GM18505 (cell line): ENCODE measurements at regions not wholly inside any gene's neighbourhood (a gene's known extent, or its start where the extent isn't known, plus 50 kb on each side); places are given as distances from the start of the nearest gene placed in this dataset.

Source experiments
- ATAC-seq: cut with Tn5 transposase; IDR thresholded peaks from one replicate; pipeline ENCODE4 v1.9.1; 2021; ENCODE audit not compliant: unreplicated experiment
- POLR2A ChIP-seq: IDR thresholded peaks from 4 replicates; pipeline ENCODE4 v1.6.1; 2011; ENCODE audit warnings: borderline replicate concordance; ENCODE audit not compliant: insufficient read depth, insufficient read length; ENCODE audit errors: extremely low read depth

DNA sequence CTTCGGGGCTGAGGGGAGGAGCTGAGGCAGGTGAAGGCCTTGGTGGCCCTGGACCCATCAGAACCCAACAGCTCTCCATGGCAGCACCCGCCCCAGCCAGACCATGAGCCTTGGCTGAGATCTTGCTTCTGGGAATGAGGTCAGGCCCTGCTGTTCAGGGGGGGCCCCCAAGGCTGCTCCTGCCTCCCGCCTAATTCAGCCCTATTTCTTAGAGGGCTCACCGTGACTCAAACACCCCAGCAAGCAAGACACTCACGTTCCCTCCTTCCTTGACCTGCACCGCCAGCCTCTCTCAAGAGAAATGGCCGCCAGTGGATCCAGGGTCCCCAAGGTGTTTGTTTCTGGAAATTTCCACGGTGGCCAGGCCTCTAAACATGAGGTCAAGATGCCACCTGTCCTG lies 61.4 kb upstream of the PPP1R26 start:
- ATAC-seq, result no peak
- TF ChIP-seq POLR2A, result no peak

DNA sequence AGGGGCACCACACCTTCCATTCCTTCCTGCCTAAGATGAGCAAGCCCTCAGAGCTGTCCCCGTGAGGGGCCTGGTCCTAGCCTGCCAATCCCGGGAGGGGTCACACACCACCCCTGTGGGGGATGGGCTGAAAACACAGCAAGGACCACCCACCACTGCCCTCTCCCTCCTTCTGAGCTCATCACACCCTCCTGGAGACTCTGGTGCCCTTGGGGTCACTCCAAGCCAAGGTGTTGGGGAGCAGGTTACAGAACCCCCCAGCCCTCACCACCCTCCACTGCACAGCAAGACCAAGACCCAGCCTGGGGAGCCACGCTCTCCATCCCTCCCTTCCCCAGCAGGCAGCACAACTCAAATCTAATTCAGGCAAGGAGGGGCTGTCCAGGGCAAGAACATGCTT lies 60.5 kb upstream of the PPP1R26 start:
- TF ChIP-seq POLR2A, result no peak
- no peak for ATAC-seq

DNA sequence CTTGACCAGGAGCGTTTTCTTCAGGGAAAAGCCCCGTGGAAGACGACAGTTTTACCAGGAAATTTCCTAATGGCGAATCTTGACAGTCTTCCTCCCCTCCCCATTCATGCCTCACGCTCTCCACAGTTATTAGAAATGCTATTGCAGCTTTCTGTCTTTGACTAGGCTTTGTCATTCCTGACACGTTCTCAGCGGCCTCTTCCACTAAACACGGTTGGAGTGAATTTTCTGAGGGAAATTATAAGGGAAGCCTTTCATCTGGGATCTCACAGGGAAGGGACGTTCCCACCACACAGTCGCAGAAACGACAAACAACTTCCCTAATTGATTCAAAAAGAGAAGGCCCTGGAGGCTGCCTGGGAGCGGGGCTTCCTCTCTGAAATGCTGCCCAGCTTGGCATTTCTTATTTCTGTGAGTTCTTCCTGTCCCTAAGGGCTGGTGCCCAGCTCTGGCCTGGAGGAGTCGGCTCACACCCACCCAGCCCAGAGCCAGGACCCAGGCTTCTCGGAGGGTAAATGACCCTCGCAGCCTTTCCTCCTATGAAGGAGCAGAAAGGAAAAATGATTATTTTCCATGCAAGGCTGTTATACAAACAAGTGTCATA lies 57.1 kb upstream of the PPP1R26 start:
- TF ChIP-seq POLR2A, result no peak
- no peak for ATAC-seq

DNA sequence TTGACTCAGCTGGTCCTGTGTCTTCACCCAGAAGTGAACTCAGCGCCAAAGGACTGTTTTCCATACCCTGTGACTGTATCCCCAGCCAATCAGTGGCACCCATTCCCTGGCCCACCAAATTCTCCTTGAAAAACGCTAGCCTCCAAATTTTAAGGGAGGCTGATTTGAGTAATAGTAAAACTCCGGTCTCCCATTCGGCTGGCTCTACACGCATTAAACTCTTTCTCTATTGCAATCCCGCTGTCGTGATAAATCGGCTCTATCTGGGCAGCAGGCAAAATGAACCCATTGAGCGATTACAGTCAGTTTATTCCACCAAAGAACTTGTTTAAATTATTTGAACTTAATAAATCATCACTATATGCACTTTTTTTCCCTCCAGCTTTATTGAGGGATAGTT lies 55.9 kb upstream of the PPP1R26 start:
- TF ChIP-seq POLR2A, result no peak
- no peak for ATAC-seq
